ENCODE measurements at regions not wholly inside any gene's neighbourhood (a gene's known extent, or its start where the extent isn't known, plus 50 kb on each side); places are given as distances from the start of the nearest gene placed in this dataset.

DNA sequence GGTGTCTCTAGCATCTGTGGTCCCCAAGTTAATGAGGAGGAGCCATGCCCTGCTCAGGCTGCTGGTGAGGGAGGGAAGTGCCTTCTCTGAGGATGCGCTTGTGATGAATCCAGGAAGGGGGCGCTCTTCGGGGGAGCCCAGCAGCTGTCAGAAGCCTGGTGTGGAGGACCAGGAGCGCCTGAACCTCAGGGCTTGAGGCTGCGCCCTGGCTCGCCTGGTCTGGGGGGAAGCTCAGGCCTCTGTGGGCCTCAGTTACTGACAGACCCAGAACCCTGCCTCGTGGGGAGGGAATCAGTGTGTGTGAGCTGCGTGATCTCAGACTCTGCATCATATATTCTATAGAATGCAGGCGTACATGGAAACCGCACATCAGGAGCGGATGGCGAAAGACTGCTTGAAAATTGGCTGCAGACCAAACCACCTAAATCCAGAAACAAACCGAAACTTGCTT lies 126.1 kb downstream of the SEC14L1 start:
- DNase-seq (ENCODE audit: low read depth), result no peak

DNA sequence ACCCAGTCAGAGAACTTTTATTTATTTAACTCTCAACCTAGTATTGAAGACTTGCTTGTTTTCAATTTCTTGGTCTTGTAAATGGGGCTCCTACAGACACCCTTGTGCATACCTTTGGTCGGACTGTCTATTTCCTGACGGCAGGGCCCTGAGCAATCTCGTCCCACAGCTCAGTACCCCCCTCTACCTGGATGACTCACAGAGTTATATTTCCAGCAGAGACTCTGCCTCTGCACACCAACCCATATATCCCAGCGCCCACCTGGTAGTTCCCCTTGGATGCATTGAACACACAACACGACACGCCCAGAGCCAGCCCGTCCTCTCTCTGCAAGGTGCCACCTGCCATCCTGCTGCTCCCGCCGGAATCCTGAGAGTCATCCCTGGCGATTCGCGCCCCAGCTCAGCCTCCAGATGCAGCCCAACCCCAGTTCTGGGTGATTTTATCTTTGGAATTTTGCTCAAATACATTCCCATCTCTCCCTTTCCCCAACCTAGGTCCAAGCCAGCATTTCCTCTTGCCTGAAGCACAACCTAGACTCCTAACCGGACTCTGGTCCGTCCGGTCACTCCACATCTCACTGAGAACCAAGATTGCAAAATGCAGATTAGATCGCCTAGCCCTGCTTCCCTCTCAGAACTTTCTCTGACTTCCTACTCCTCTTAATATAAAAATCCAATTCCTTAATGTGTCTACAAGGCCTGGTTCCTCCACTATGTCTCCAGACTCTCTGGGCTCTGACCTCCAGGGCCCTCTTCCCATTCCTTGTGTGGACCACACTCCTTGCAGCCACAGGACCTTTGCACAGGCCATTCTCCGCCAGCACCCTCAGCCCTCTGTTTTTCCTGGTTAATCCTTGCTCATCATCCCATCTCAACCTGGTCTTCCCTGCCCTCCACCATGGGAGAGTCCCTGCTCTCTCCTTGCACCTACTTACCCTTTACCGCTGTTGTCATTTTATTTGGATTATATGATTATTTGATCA lies 129.2 kb downstream of the SEC14L1 start:
- DNase-seq (ENCODE audit: low read depth), result no peak

DNA sequence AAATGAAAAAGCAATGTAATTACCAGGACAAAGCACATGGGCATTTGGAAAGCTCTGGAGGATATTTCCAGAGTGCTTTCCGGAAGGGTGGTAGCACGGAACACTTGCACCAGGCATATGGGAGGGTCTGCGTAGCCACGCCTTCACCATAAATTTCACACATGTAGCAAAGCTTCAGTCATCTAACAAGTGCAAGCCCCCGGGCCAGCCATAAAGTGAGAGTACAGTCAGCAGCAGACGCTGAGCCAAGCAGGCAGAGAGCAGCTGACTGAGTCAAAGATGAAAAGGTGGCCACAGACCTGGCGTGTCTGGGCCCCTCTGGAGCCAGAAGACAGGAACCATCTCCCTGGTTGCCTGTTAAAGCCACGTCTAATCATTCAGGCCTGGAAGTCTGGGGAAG lies 130.6 kb downstream of the SEC14L1 start:
- no peak for DNase-seq (ENCODE audit: low read depth)

- no peak for DNase-seq (ENCODE audit: low read depth)
Observed at GRCh38 chr17:77273397-77274085, 132.8 kb downstream of the SEC14L1 start.

DNA sequence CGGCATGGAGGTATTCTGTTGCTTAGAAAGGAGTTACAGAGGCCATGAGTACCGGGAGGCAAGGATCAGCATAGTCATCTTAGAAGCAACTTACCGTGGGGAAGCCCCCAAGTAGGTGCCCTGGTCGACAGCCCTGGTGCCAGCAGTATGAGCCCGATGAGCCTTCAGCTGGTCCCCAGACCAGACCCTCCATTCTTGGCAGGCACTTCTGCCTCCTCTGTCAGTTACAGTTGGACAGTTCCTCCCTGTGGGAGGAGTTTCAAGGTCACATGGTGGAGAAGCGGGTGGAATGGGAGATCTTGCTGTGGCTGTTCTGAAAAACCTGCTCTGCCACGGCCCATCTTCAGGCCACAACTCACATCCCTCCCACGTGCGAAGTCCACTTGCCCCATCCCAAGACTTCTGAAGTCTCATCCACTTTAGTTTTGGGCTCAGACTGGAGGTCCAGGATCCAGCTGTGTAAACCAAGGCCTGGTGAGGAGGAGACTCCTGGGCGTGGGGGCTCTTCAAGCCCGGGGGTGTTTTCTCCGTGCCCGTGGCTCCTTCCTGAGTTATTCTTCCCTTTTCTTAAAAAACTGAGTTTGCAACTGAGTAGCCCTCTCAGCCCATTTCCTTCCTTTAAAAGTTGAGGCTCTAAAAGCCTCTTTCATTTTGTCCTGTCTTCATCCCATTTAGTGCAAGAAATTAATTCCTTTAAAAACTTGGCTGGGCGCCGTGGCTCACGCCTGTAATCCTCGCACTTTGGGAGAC lies 133.5 kb downstream of the SEC14L1 start:
- DNase-seq (ENCODE audit: low read depth), result no peak

DNA sequence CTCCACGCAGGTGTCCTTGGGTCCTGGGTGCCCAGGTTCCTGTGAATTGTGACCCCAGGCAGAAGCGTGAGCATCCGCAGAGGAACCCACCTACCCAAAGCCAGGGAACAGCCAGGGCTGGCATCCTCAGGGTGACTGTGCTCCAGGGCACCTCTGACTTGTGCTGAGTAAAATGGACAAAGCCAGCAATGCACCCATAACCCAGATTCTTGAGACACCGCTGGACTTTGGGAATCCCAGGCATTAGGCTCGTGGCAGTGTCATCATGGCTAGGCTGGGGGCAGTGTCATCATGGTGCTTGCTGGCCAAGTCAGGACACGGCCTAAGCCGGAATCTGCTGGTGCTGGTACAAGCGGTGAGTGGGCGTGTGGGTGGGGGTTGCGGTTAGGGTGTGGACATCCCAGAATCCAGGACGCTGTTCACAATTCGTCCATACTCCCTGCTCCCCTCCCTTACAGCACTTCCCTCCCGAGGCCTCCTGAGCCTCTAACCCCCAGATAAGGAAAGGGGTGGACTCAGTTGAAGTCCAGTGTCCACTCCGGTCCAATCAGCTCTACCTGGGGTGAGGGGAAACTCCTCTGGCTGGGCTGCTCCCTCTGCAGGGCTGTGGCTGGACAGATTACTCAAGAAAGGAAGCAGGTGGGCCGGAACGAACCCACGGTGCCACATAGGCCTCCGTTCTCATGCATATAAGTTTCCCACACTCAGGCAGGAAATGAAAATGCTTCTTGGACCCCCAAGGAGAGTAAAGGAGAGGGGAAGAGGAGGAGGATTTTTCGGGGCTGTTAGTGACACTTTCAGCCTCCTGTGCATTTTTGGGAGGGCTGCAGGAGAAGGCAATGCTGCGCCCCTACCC lies 138.9 kb downstream of the SEC14L1 start:
- no peak for DNase-seq (ENCODE audit: low read depth)

DNA sequence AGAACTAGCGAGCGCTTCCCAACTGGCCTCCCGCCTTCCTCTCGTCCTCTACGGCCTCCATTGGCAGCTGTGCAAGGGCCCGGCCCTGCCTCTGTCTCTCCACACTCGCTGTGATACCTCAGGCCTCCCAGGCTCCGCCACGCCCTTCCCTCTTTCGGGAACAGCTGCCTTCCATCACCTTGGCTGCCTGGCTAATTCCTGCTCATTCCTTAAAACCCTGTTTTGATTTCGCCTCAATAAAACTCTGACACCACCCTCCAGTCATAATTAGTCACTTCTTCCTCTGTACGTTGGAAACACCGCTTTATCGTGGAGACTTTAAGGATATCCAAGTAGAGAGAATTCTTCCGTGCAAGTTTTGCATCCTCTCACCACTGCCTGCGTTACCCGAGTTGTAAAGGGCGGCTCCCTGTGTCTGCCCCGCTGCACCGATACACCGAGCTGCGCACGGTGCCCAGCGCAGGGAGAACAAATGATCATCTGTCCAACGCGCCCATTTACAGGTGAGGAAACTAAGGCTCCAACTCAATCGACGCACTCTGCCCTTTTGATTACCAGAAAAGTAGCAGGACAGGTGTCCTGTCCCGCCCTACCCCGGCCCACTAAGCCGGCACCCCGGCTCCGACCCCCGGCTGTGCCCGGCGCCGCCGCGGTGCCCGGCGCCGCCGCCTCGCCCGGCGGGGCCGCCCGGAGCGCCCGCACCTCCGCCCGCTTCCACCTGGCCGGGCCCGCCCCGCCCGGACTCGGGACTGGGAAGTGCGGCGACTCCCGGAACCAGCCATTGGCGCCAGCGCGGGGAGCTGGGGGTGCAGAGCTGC lies 139.7 kb downstream of the SEC14L1 start:
- no peak for DNase-seq (ENCODE audit: low read depth)

DNA sequence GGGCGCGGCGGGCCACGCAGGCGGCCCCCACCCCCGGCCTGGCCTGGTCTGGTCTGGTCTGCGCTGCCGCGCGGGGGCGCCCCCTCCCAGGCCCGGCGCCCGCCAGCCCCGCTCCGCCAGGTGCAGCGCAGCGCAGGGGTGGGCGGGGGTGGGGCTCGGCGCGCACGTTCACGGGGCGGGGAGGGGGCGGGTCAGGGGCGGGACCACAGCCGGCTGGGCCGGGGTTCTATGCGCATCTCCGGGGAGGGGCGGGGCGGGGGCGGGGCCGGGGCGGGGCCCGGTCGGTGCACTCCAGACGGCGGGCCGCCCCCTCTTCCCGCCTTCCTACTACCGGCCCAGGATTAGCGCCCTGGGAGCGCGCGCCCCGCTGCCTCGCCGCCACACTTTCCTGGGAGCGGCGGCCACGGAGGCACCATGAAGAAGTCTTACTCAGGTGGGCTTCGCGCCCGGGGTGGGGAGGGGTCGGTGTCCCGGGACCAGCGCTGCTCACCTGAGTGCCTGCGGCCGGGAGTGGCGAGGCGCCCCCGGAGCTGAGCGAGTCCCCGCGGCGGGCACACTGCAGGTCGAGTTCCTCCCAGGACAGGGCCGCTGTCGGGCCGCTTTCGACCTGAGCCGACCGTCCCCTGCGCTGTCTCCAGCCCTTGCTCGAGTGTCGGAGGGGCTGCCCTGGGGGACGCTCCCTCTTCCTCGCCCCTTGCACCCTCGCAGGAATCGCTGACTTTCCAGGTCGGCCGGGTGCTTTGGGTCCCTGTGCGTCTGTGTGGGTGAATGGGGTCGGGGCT lies 140.5 kb downstream of the SEC14L1 start:
- peak; percentile 30 for DNase-seq (ENCODE audit: low read depth)

DNA sequence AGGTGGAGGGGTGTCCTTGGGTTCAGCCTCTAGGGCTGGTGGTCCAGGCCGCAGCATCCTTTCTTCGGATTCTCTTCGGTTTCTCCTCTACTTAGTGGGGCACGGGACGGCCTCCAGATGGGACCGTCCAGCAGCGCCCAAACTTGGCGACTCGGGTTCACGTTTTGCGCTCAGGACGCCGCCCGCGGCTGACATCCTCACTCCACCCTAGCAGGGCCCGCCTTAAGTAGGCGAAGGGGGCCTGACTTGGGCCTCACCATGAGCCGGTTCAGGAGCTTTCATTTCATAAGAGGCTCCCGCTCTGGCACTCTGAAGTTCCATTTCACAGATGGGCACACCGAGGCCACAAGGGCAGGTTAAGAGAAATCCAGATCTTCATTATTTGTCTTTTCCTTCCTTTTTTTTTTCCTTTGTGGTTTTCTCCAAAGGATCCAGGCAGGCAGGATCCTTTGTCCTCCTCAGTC lies 141.2 kb downstream of the SEC14L1 start:
- DNase-seq (ENCODE audit: low read depth), result no peak

- no peak for DNase-seq (ENCODE audit: low read depth)
Observed at GRCh38 chr17:77282524-77283515, 142.1 kb downstream of the SEC14L1 start.

- DNase-seq (ENCODE audit: low read depth), result no peak
Observed at GRCh38 chr17:77284023-77284617, 143.4 kb downstream of the SEC14L1 start.

- DNase-seq (ENCODE audit: low read depth), result no peak
Observed at GRCh38 chr17:77285594-77286390, 145.0 kb downstream of the SEC14L1 start.

GRCh38 chr17:77286391-77286640 lies 145.5 kb downstream of the SEC14L1 start:
- no peak for DNase-seq (ENCODE audit: low read depth)

GRCh38 chr17:77286641-77287431 lies 146.1 kb downstream of the SEC14L1 start:
- no peak for DNase-seq (ENCODE audit: low read depth)

DNA sequence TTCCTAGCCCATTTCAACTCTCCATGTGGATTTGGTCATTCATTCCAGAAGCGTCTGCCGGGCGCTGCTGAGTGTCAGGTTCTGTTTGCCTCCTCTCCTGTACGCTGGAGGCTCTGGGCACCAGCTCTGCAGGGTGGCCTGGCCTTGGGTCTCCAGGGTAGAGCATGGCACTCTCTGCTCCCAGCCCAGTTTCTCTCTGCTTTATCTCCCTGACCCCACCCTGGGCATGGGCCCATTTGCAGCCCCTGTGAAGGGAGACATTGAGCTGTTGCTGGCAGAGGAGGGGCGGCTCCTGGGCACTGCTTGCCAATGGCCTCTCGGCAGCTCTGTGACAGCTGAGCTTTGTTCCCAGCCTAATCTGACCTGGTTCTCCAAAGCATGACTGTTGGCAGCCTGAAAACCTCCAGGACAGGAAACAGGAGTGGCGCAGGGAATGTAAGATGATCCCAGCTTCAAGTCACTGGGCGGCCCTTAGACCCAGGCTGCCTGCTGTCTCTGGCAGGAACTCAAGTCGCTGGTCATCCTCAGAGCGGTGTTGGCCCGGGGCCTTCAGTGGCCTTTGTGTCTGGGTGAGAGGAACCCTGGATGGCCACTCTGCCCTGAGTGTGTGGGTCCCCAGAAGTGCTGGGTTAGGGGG lies 146.8 kb downstream of the SEC14L1 start:
- no peak for DNase-seq (ENCODE audit: low read depth)

GRCh38 chr17:77288115-77288619 lies 147.4 kb downstream of the SEC14L1 start:
- DNase-seq (ENCODE audit: low read depth), result no peak
